Effector CD4-positive, alpha-beta T cell (primary cell): ENCODE measurements at regions not wholly inside any gene's neighbourhood (a gene's known extent, or its start where the extent isn't known, plus 50 kb on each side); places are given as distances from the start of the nearest gene placed in this dataset.

Experiments used
- DNase-seq: peaks from one replicate; pipeline ENCODE4 v3.0.0-alpha.2; 2020

- no peak for DNase-seq
Observed at GRCh38 chr3:22969276-22969675, 233.9 kb upstream of the UBE2E2 start.

GRCh38 chr3:22971497-22971896 is 231.6 kb upstream of the UBE2E2 start:
- DNase-seq: no peak

- DNase-seq: no peak
Observed at GRCh38 chr3:22977042-22977441, 226.1 kb upstream of the UBE2E2 start.

GRCh38 chr3:22977650-22978289 is 225.4 kb upstream of the UBE2E2 start:
- no peak for DNase-seq

GRCh38 chr3:22979581-22979980 is 223.5 kb upstream of the UBE2E2 start:
- DNase-seq: no peak

GRCh38 chr3:22980346-22980745 is 222.8 kb upstream of the UBE2E2 start:
- DNase-seq: no peak

DNA sequence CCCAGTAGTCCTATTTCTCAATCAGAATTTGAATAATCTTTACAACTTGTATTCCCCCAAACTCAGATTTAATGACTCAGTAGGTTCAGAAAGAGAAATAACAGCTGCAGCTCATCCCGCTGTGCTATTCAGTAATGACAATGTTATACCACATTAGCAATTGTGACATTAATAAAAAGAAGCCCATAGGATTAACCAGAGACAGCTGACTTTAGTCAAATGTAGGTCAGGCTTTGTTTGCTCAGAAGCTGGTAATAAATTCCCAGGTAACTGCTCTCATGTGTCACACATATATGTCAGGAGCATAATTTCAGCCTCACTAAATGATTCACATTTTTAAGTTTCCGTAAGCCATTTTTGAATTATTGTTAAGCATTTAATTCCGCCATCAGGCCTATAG is 222.0 kb upstream of the UBE2E2 start:
- DNase-seq: no peak

DNA sequence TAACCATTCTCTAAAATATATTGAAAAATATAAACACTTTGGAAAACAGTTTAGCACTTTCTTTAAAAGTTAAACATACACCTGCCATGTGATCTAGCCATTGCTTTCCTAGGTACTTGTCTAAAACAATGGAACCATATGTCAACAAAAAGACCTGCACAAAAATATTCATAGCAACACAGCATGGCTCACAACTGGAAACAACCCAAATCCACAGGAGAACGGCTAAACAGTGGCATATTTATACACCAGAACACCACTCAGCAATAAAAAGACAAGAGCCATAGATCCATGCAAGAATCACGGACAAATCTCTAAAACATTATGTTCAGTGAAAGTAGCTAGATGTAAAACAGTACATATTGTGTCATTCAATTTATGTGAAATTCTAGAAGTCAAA is 221.3 kb upstream of the UBE2E2 start:
- DNase-seq: no peak

DNA sequence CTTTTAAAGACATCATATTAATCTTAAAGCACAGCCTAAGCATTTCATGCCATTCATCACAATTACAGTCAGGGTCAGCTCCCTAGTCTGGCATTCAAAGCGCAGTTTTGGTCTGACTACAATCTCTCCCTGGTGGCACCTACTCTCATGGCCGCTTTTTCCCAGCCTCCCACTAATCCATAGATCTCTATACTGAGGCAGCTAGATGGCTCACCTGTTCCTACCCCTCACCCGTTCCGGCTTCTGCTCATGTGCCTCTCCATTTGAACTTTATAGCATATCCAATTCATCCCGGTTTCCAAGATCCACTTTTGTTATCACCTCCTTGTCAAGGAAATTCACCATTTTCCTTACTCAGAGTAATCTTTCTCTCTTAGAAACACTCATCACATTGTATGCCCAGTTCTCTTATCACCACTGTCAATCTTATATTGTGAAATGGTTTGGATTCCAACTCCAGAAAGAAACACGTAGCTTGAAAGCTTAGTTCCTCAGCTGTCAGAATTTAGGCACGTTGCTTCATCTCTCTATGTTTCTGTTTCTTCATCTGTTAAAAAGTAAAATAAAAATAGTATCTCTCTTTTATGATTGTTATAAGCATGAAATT is 220.0 kb upstream of the UBE2E2 start:
- no peak for DNase-seq

- no peak for DNase-seq
Observed at GRCh38 chr3:22986958-22987357, 216.2 kb upstream of the UBE2E2 start.

GRCh38 chr3:22988566-22988965 is 214.6 kb upstream of the UBE2E2 start:
- no peak for DNase-seq

DNA sequence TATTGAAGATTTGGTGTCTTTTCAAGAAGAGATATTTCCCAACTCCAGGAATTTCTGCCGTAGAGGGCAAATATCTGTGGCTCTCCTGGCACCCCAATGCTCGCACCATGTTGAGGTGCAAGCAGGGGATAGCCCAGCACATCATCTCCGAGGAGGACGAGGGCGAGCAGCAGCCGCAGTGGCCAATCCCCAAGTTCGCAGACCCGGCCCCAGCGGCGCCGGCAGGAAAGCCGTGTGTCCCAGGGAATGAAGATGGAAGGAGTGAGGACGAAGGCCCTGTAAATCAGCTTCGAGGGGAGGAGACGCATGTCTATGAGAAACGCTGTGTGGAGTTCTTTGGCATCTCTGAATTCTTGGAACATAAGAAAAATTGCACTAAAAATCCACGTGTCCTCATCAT is 213.4 kb upstream of the UBE2E2 start:
- DNase-seq: no peak

- no peak for DNase-seq
Observed at GRCh38 chr3:22990291-22991200, 212.6 kb upstream of the UBE2E2 start.

GRCh38 chr3:22994781-22995180 is 208.3 kb upstream of the UBE2E2 start:
- DNase-seq: no peak

- no peak for DNase-seq
Observed at GRCh38 chr3:22996920-22997571, 206.1 kb upstream of the UBE2E2 start.

- DNase-seq: no peak
Observed at GRCh38 chr3:23000371-23000770, 202.8 kb upstream of the UBE2E2 start.

- DNase-seq: no peak
Observed at GRCh38 chr3:23002151-23002550, 201.0 kb upstream of the UBE2E2 start.

- DNase-seq: no peak
Observed at GRCh38 chr3:23002836-23003732, 200.0 kb upstream of the UBE2E2 start.

DNA sequence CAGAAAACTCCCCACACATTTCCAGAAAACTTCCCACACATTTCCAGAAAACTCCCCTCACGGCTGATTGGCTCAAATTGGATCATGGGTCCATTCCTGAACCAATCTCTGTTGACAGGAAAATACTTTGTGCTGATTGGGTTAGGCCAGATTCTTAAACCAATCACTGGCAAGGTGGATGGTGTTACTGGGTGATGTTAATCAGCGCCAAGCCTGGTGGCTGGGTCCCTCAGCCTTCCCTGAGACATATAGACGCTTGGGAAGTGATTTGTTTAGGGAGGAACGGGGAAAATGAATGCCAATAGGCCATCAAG is 199.4 kb upstream of the UBE2E2 start:
- DNase-seq: no peak

- DNase-seq: no peak
Observed at GRCh38 chr3:23004971-23005370, 198.2 kb upstream of the UBE2E2 start.

GRCh38 chr3:23017801-23018200 is 185.3 kb upstream of the UBE2E2 start:
- no peak for DNase-seq

- no peak for DNase-seq
Observed at GRCh38 chr3:23019596-23020300, 183.4 kb upstream of the UBE2E2 start.
